ENCODE measurements at regions not wholly inside any gene's neighbourhood (a gene's known extent, or its start where the extent isn't known, plus 50 kb on each side); places are given as distances from the start of the nearest gene placed in this dataset.

DNA sequence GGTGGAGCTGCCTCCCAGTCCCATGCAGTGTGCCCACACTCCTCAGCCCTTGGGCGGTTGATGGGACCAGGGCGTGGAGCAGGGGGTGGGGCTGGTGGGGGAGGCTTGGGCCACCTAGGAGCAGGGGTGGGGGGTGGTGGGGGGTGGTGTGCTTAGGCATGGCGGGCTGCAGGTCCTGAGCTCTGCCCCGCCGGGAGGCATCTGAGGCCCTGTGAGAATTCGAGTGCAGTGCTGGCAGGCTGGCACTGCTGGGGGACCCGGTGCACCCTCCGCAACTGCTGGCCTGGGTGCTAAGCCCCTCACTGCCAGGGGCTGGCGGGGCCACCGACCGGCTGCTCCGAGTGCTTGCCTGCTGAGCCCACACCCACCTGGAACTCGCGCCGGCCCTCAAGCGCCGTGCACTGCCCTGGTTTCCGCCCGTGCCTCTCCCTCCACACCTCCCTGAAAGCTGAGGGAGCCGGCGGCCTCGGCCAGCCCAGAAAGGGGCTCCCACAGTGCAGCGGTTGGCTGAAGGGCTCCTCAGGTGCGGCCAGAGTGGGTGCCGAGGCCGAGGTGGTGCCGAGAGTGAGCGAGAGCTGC lies 59.6 kb upstream of the PRL start:
- Mint-ChIP-seq H3K36me3 (ENCODE audit: low read depth) (no peaks in the 10 kb centered on the region), H3K4me3 (no peak overlapping the region), H3K9me3 (peaks cover 12% of the 10 kb centered on the region; the same call in 1 of the 3 replicates), H3K27ac (no peak overlapping the region), H3K27me3 (ENCODE audit: insufficient read depth, low read depth, poor library complexity) (no peaks in the 10 kb centered on the region), H3K4me1 (no peaks in the 10 kb centered on the region)
- Histone ChIP-seq H3F3A (replicated peaks; ENCODE audit: low read depth) (no peaks in the 10 kb centered on the region), H3K4me1 (ENCODE audit: insufficient read depth) (no peaks in the 10 kb centered on the region), H4K20me1 (replicated peaks; ENCODE audit: insufficient read depth) (no peaks in the 10 kb centered on the region), H3K79me2 (replicated peaks; ENCODE audit: insufficient read depth) (no peaks in the 10 kb centered on the region), H3K4me3 (no peak overlapping the region), H3K9me2 (ENCODE audit: insufficient read depth) (peaks cover 11% of the 10 kb centered on the region; the same call in 1 of the 2 replicates), H3K36me3 (ENCODE audit: insufficient read depth) (no peaks in the 10 kb centered on the region), H3K27me3 (ENCODE audit: insufficient read depth) (no peaks in the 10 kb centered on the region), H2AFZ (no peak overlapping the region), H3K27ac (ENCODE audit: low read depth) (no peak overlapping the region), H3K4me2 (no peak overlapping the region)
- ATAC-seq: no peak
- DNase-seq (ENCODE audit: low spot score): no peak
- TF ChIP-seq, protein P1, sequence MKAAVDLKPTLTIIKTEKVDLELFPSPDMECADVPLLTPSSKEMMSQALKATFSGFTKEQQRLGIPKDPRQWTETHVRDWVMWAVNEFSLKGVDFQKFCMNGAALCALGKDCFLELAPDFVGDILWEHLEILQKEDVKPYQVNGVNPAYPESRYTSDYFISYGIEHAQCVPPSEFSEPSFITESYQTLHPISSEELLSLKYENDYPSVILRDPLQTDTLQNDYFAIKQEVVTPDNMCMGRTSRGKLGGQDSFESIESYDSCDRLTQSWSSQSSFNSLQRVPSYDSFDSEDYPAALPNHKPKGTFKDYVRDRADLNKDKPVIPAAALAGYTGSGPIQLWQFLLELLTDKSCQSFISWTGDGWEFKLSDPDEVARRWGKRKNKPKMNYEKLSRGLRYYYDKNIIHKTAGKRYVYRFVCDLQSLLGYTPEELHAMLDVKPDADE (IDR thresholded peaks at IDR 0.05): no peak
- TF ChIP-seq, protein P2, sequence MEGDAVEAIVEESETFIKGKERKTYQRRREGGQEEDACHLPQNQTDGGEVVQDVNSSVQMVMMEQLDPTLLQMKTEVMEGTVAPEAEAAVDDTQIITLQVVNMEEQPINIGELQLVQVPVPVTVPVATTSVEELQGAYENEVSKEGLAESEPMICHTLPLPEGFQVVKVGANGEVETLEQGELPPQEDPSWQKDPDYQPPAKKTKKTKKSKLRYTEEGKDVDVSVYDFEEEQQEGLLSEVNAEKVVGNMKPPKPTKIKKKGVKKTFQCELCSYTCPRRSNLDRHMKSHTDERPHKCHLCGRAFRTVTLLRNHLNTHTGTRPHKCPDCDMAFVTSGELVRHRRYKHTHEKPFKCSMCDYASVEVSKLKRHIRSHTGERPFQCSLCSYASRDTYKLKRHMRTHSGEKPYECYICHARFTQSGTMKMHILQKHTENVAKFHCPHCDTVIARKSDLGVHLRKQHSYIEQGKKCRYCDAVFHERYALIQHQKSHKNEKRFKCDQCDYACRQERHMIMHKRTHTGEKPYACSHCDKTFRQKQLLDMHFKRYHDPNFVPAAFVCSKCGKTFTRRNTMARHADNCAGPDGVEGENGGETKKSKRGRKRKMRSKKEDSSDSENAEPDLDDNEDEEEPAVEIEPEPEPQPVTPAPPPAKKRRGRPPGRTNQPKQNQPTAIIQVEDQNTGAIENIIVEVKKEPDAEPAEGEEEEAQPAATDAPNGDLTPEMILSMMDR (conservative IDR thresholded peaks at IDR 0.05; ENCODE audit: low read depth in 2 of 2): no peak
- TF ChIP-seq, protein P3, sequence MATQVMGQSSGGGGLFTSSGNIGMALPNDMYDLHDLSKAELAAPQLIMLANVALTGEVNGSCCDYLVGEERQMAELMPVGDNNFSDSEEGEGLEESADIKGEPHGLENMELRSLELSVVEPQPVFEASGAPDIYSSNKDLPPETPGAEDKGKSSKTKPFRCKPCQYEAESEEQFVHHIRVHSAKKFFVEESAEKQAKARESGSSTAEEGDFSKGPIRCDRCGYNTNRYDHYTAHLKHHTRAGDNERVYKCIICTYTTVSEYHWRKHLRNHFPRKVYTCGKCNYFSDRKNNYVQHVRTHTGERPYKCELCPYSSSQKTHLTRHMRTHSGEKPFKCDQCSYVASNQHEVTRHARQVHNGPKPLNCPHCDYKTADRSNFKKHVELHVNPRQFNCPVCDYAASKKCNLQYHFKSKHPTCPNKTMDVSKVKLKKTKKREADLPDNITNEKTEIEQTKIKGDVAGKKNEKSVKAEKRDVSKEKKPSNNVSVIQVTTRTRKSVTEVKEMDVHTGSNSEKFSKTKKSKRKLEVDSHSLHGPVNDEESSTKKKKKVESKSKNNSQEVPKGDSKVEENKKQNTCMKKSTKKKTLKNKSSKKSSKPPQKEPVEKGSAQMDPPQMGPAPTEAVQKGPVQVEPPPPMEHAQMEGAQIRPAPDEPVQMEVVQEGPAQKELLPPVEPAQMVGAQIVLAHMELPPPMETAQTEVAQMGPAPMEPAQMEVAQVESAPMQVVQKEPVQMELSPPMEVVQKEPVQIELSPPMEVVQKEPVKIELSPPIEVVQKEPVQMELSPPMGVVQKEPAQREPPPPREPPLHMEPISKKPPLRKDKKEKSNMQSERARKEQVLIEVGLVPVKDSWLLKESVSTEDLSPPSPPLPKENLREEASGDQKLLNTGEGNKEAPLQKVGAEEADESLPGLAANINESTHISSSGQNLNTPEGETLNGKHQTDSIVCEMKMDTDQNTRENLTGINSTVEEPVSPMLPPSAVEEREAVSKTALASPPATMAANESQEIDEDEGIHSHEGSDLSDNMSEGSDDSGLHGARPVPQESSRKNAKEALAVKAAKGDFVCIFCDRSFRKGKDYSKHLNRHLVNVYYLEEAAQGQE (IDR thresholded peaks at IDR 0.05; ENCODE audit: unreplicated experiment): no peak
- no peak for TF ChIP-seq ZNF331 (CRISPR knock-in tag; IDR thresholded peaks at IDR 0.05; ENCODE audit: low read depth)
- TF ChIP-seq EZH2 (IDR thresholded peaks at IDR 0.05; ENCODE audit: low read depth, unreplicated experiment): no peak
- no peak for TF ChIP-seq STAT1 (IDR thresholded peaks at IDR 0.05; ENCODE audit: unreplicated experiment)
- TF ChIP-seq ZNF114 (CRISPR knock-in tag; IDR thresholded peaks at IDR 0.05): no peak
- TF ChIP-seq EZH2phosphoT487 (IDR thresholded peaks at IDR 0.05; ENCODE audit: unreplicated experiment): no peak
- no peak for TF ChIP-seq POLR2AphosphoS5 (IDR thresholded peaks at IDR 0.05; ENCODE audit: low read depth)
- TF ChIP-seq, protein P4, sequence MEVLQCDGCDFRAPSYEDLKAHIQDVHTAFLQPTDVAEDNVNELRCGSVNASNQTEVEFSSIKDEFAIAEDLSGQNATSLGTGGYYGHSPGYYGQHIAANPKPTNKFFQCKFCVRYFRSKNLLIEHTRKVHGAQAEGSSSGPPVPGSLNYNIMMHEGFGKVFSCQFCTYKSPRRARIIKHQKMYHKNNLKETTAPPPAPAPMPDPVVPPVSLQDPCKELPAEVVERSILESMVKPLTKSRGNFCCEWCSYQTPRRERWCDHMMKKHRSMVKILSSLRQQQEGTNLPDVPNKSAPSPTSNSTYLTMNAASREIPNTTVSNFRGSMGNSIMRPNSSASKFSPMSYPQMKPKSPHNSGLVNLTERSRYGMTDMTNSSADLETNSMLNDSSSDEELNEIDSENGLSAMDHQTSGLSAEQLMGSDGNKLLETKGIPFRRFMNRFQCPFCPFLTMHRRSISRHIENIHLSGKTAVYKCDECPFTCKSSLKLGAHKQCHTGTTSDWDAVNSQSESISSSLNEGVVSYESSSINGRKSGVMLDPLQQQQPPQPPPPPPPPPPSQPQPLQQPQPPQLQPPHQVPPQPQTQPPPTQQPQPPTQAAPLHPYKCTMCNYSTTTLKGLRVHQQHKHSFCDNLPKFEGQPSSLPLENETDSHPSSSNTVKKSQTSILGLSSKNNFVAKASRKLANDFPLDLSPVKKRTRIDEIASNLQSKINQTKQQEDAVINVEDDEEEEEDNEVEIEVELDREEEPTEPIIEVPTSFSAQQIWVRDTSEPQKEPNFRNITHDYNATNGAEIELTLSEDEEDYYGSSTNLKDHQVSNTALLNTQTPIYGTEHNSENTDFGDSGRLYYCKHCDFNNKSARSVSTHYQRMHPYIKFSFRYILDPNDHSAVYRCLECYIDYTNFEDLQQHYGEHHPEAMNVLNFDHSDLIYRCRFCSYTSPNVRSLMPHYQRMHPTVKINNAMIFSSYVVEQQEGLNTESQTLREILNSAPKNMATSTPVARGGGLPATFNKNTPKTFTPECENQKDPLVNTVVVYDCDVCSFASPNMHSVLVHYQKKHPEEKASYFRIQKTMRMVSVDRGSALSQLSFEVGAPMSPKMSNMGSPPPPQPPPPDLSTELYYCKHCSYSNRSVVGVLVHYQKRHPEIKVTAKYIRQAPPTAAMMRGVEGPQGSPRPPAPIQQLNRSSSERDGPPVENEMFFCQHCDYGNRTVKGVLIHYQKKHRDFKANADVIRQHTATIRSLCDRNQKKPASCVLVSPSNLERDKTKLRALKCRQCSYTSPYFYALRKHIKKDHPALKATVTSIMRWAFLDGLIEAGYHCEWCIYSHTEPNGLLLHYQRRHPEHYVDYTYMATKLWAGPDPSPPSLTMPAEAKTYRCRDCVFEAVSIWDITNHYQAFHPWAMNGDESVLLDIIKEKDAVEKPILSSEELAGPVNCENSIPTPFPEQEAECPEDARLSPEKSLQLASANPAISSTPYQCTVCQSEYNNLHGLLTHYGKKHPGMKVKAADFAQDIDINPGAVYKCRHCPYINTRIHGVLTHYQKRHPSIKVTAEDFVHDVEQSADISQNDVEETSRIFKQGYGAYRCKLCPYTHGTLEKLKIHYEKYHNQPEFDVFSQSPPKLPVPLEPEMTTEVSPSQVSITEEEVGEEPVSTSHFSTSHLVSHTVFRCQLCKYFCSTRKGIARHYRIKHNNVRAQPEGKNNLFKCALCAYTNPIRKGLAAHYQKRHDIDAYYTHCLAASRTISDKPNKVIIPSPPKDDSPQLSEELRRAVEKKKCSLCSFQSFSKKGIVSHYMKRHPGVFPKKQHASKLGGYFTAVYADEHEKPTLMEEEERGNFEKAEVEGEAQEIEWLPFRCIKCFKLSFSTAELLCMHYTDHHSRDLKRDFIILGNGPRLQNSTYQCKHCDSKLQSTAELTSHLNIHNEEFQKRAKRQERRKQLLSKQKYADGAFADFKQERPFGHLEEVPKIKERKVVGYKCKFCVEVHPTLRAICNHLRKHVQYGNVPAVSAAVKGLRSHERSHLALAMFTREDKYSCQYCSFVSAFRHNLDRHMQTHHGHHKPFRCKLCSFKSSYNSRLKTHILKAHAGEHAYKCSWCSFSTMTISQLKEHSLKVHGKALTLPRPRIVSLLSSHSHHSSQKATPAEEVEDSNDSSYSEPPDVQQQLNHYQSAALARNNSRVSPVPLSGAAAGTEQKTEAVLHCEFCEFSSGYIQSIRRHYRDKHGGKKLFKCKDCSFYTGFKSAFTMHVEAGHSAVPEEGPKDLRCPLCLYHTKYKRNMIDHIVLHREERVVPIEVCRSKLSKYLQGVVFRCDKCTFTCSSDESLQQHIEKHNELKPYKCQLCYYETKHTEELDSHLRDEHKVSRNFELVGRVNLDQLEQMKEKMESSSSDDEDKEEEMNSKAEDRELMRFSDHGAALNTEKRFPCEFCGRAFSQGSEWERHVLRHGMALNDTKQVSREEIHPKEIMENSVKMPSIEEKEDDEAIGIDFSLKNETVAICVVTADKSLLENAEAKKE (CRISPR knock-in tag; IDR thresholded peaks at IDR 0.05): no peak
- TF ChIP-seq JUNB (IDR thresholded peaks at IDR 0.05; ENCODE audit: unreplicated experiment): no peak
- no peak for TF ChIP-seq CREB1 (CRISPR knock-in tag; IDR thresholded peaks at IDR 0.05; ENCODE audit: low read depth)
- TF ChIP-seq NANOG (IDR thresholded peaks at IDR 0.05; ENCODE audit: borderline replicate concordance): no peak

Data from GM23338 (cell line).